GM12878 (cell line): ENCODE measurements at regions not wholly inside any gene's neighbourhood (a gene's known extent, or its start where the extent isn't known, plus 50 kb on each side); places are given as distances from the start of the nearest gene placed in this dataset.

Experiments used
- ATAC-seq: fragments of 200-7000 bp; cut with Tn5 transposase; 3 replicates; pipeline ENCODE4 v1.9.1; 2020; ENCODE audit warnings: mild to moderate bottlenecking, moderate library complexity
- BruUV-seq: library from RNA; stranded (reverse); fragments of 400-500 nt; replicated peaks from 2 replicates; lab custom pipeline; 2021; lab: Mats Ljungman, UMichigan
- CTCF ChIA-PET: fragments of 300-600 bp; sonication (Branson Sonifier 250); formaldehyde crosslinking; extraction: SDS; loops from one replicate; lab custom pipeline; 2021; ENCODE audit warnings: inconsistent platforms; lab: Yijun Ruan, JAX
- POLR2A ChIA-PET: fragments of 350-600 bp; formaldehyde crosslinking; extraction: SDS; loops from one replicate; lab custom pipeline; 2021; ENCODE audit warnings: inconsistent platforms; lab: Charles Lee
- RAD21 ChIA-PET: fragments of 300-600 bp; sonication (Branson Sonifier 250); formaldehyde crosslinking; loops from one replicate; lab custom pipeline; 2023; ENCODE audit warnings: antibody characterized with exemption; ENCODE audit not compliant: unreplicated experiment; lab: Charles Lee
- SMC1A ChIA-PET: fragments of 300-600 bp; sonication (Branson Sonifier 250); formaldehyde crosslinking; loops from one replicate; lab custom pipeline; 2023; ENCODE audit not compliant: unreplicated experiment, uncharacterized antibody; lab: Charles Lee
- DNase-seq: peaks from one replicate; pipeline ENCODE4 v3.0.0-alpha.2; 2011; ENCODE audit warnings: low read depth, low spot score
- FAIRE-seq: peaks from 3 replicates; lab custom pipeline; 2011; peaks lifted over from hg19 to GRCh38; lab: Jason Lieb, UNC
- H2AFZ ChIP-seq: 2 replicates; pipeline ENCODE4 v1.6.0; 2011; ENCODE audit warnings: low read depth, low read length, control low read depth; ENCODE audit not compliant: control insufficient read depth
- H3K27ac ChIP-seq: 2 replicates; pipeline ENCODE4 v1.5.1; 2011; ENCODE audit warnings: control low read depth; ENCODE audit not compliant: control insufficient read depth, insufficient read depth
- H3K27me3 ChIP-seq, 2 experiments: replicated peaks in 1 of 2; 2 replicates each; pipeline versions ENCODE4 v1.6.0 to v1.6.1; 2011; ENCODE audit warnings: low read length in 1 of 2; ENCODE audit not compliant: control insufficient read depth in 2 of 2, insufficient read depth in 2 of 2
- H3K36me3 ChIP-seq, 2 experiments: 2 replicates each; pipeline ENCODE4 v1.5.1; 2011; ENCODE audit warnings: low read length in 1 of 2; ENCODE audit not compliant: control insufficient read depth in 2 of 2, insufficient read depth in 2 of 2
- H3K4me1 ChIP-seq: 2 replicates; pipeline ENCODE4 v1.6.1; 2011; ENCODE audit warnings: mild to moderate bottlenecking, low read length, moderate library complexity, mixed read lengths; ENCODE audit not compliant: control insufficient read depth, insufficient read depth
- H3K4me2 ChIP-seq: 2 replicates; pipeline ENCODE4 v1.6.0; 2011; ENCODE audit warnings: control low read depth; ENCODE audit not compliant: control insufficient read depth, insufficient read depth
- H3K4me3 ChIP-seq: fragments of 200-600 bp; sonication (generic); 2 replicates; pipeline ENCODE4 v1.5.1; 2016
- H3K79me2 ChIP-seq: 2 replicates; pipeline ENCODE4 v1.6.0; 2011; ENCODE audit warnings: low read length; ENCODE audit not compliant: control insufficient read depth, insufficient read depth
- H3K9ac ChIP-seq: 2 replicates; pipeline ENCODE4 v1.8.0; 2011; ENCODE audit warnings: low read length, control low read depth, mixed read lengths; ENCODE audit not compliant: control insufficient read depth, insufficient read depth
- H3K9me3 ChIP-seq: replicated peaks from 3 replicates; pipeline ENCODE4 v1.5.1; 2011; ENCODE audit warnings: mild to moderate bottlenecking, low read length; ENCODE audit not compliant: control insufficient read depth, insufficient read depth
- H4K20me1 ChIP-seq: 2 replicates; pipeline ENCODE4 v1.6.0; 2011; ENCODE audit not compliant: control insufficient read depth, insufficient read depth
- BCL3 ChIP-seq: IDR thresholded peaks from 2 replicates; pipeline ENCODE4 v1.6.1; 2011; ENCODE audit warnings: borderline replicate concordance, low read depth, mild to moderate bottlenecking, moderate library complexity, low read length; ENCODE audit not compliant: insufficient read depth, poor library complexity, severe bottlenecking
- CBX3 ChIP-seq: fragments of 200-600 bp; sonication (generic); IDR thresholded peaks from 2 replicates; pipeline ENCODE4 v1.6.1; 2016; ENCODE audit warnings: low read depth, borderline replicate concordance
- CREM ChIP-seq: IDR thresholded peaks from 2 replicates; pipeline ENCODE4 v1.6.1; 2014; ENCODE audit warnings: antibody characterized with exemption, low read depth
- EZH2 ChIP-seq: IDR thresholded peaks from 2 replicates; pipeline ENCODE4 v1.6.1; 2012; ENCODE audit warnings: low read depth, mild to moderate bottlenecking, control low read depth, inconsistent platforms, low read length, borderline replicate concordance; ENCODE audit not compliant: control insufficient read depth
- PRDM15 ChIP-seq: fragments of 450-650 bp; formaldehyde crosslinking; IDR thresholded peaks from 2 replicates; pipeline ENCODE4 v1.4.0; 2020; ENCODE audit warnings: mild to moderate bottlenecking, moderate library complexity
- SKIL ChIP-seq: fragments of 450-650 bp; IDR thresholded peaks from 2 replicates; pipeline ENCODE4 v1.6.1; 2017; ENCODE audit warnings: mild to moderate bottlenecking, low read depth, inconsistent platforms; ENCODE audit not compliant: poor library complexity, severe bottlenecking
- SMARCA5 ChIP-seq: fragments of 450-650 bp; IDR thresholded peaks from 2 replicates; pipeline ENCODE4 v1.6.1; 2017; ENCODE audit warnings: mild to moderate bottlenecking
- TAF1 ChIP-seq: IDR thresholded peaks from 2 replicates; pipeline ENCODE4 v1.6.1; 2011; ENCODE audit warnings: mild to moderate bottlenecking, low read depth, low read length, borderline replicate concordance
- USF2 ChIP-seq: IDR thresholded peaks from 2 replicates; pipeline ENCODE4 v1.6.1; 2011; ENCODE audit warnings: low read depth, low read length, improper control_type of control experiment, borderline replicate concordance
- ZNF217 ChIP-seq: fragments of 450-650 bp; IDR thresholded peaks from 2 replicates; pipeline ENCODE4 v1.6.1; 2017; ENCODE audit warnings: antibody characterized with exemption, mild to moderate bottlenecking
- ZNF687 ChIP-seq: fragments of 450-650 bp; IDR thresholded peaks from 2 replicates; pipeline ENCODE4 v1.6.1; 2017; ENCODE audit warnings: mild to moderate bottlenecking, moderate library complexity
- WGBS: methylation state at CpG from one replicate; pipeline ENCODE4 v1.1.6; 2016; ENCODE audit warnings: low lambda C conversion rate; ENCODE audit not compliant: insufficient replicate concordance, insufficient coverage; ENCODE audit errors: missing lambda C conversion rate; 5-methylcytosine and 5-hydroxymethylcytosine counted together
- in situ Hi-C: fragments of 300-500 bp; cut with MboI; formaldehyde crosslinking; loops from 9 replicates; pipeline ENCODE4 v1.14.3; 2018; ENCODE audit warnings: mixed read lengths
- intact Hi-C: fragments of 100-400 bp; cut with micrococcal nuclease; formaldehyde crosslinking; loops from one replicate; pipeline ENCODE4 v1.14.2; 2022; ENCODE audit not compliant: unreplicated experiment

DNA sequence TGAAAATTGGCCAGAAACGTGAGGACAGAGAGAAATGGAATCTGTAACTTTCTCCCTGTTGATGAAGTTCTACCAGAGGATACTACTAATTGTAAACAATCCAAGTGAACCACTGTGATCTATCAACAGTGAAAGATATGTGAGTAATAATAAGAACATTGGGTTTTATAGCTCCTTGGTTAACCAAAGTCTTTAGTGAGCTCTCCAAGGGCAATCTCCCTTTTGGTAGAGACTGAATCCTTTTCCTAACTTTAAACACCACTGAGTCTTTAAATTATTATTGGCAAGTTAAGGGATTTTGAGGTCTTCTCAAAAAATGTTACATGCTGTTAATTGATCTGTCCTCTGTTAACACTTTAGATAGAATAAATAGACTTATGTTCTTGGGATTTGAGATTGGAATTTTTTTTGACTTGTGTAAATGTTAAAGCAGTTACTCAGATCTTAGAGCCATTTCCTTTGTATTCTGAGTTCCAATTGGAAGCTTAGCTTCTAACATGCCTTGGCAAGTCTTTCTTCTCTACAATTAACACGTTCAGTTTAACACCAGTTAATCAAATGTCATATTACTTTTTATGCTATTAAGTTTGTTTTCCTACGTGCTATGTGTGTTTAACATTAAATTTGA lies 338.2 kb upstream of the DDHD1 start:
- 0% methylated on average over 3 of the region's 3 CpGs for WGBS
- no peak for ATAC-seq
- BruUV-seq, result no TSS peak
- in situ Hi-C loops (no loop called here), intact Hi-C loops (no loop called here)
- ChIA-PET SMC1A (no interaction called here), POLR2A (no interaction called here), CTCF (no interaction called here), RAD21 (interaction anchor here (0.6 kb wide), 1 partner anchor 526 kb away, joined by 4 read pairs; no protein-coding TSS in a partner anchor)
- Histone ChIP-seq H4K20me1 (no peaks in the 10 kb centered on the region), H3K4me2 (no peak overlapping the region), H3K9me3 (no peaks in the 10 kb centered on the region), H2AFZ (no peak overlapping the region), H3K9ac (no peak overlapping the region), H3K79me2 (no peaks in the 10 kb centered on the region), H3K4me1 (no peaks in the 10 kb centered on the region), H3K27ac (no peak overlapping the region), H3K4me3 (no peak overlapping the region), H3K36me3 (no peaks in the 10 kb centered on the region), H3K27me3 (no peaks in the 10 kb centered on the region)
- no peak for DNase-seq
- FAIRE-seq, result no peak
- no peak for TF ChIP-seq EZH2
- no peak for TF ChIP-seq CBX3
- TF ChIP-seq SKIL, result no peak
- TF ChIP-seq SMARCA5, result no peak
- TF ChIP-seq ZNF217, result no peak
- TF ChIP-seq CREM, result no peak
- no peak for TF ChIP-seq PRDM15 (CRISPR knock-in tag)
- no peak for TF ChIP-seq BCL3
- no peak for TF ChIP-seq ZNF687
- no peak for TF ChIP-seq USF2
- no peak for TF ChIP-seq TAF1
